AG04449 (cell line): ENCODE measurements at regions not wholly inside any gene's neighbourhood (a gene's known extent, or its start where the extent isn't known, plus 50 kb on each side); places are given as distances from the start of the nearest gene placed in this dataset.

ENCODE experiments used
- CTCF ChIA-PET: fragments of 350-600 bp; formaldehyde crosslinking; extraction: SDS; loops from one replicate; lab custom pipeline; 2021; ENCODE audit warnings: antibody characterized with exemption; lab: Yijun Ruan, JAX
- POLR2A ChIA-PET: fragments of 400-600, 350-600 bp; formaldehyde crosslinking; extraction: SDS; loops from one replicate; lab custom pipeline; 2020; ENCODE audit warnings: antibody characterized with exemption, inconsistent platforms; lab: Yijun Ruan, JAX
- DNase-seq: peaks from one replicate; pipeline ENCODE4 v3.0.0-alpha.2; 2010; ENCODE audit warnings: low read depth, low spot score
- H3K4me3 ChIP-seq: 2 replicates; pipeline ENCODE4 v1.5.1; 2011; ENCODE audit warnings: low read depth, mild to moderate bottlenecking, control low read depth, low read length
- CTCF ChIP-seq: IDR thresholded peaks from one replicate; pipeline ENCODE4 v1.5.1; 2011; ENCODE audit warnings: mild to moderate bottlenecking, moderate library complexity, low read length, control low read depth, inconsistent platforms; ENCODE audit not compliant: insufficient read depth; ENCODE audit errors: missing control alignments

GRCh38 chr1:94669198-94669597, 127.6 kb upstream of the F3 start:
- DNase-seq: no peak
- no peak overlapping the region for H3K4me3 ChIP-seq
- TF ChIP-seq CTCF: no peak
- CTCF ChIA-PET: no interaction called here
- POLR2A ChIA-PET: no interaction called here

GRCh38 chr1:94668528-94668927, 127.0 kb upstream of the F3 start:
- ChIA-PET CTCF (no interaction called here), POLR2A (no interaction called here)
- DNase-seq: no peak
- no peak for TF ChIP-seq CTCF
- no peak overlapping the region for H3K4me3 ChIP-seq

- POLR2A ChIA-PET: no interaction called here
- TF ChIP-seq CTCF: no peak
- H3K4me3 ChIP-seq: no peak overlapping the region
- CTCF ChIA-PET: no interaction called here
- no peak for DNase-seq
Measured at GRCh38 chr1:94667818-94668217, 126.3 kb upstream of the F3 start.

- no peak overlapping the region for H3K4me3 ChIP-seq
- CTCF ChIA-PET: no interaction called here
- POLR2A ChIA-PET: no interaction called here
- TF ChIP-seq CTCF: no peak
- no peak for DNase-seq
Measured at GRCh38 chr1:94666797-94667196, 125.2 kb upstream of the F3 start.

GRCh38 chr1:94661431-94661932, 119.9 kb upstream of the F3 start:
- no peak for DNase-seq

GRCh38 chr1:94660994-94661393, 119.4 kb upstream of the F3 start:
- POLR2A ChIA-PET: no interaction called here
- no peak for TF ChIP-seq CTCF
- CTCF ChIA-PET: interaction anchor here (0.8 kb wide), 1 partner anchor 10 kb away, joined by 3 read pairs; no protein-coding TSS in a partner anchor
- no peak overlapping the region for H3K4me3 ChIP-seq
- DNase-seq: no peak

More at GRCh38 chr1:94661431-94661932, 119.9 kb upstream of the F3 start:
- POLR2A ChIA-PET: no interaction called here
- no peak for TF ChIP-seq CTCF
- CTCF ChIA-PET: interaction anchor here (0.8 kb wide), 1 partner anchor 9 kb away, joined by 3 read pairs; no protein-coding TSS in a partner anchor
- no peak overlapping the region for H3K4me3 ChIP-seq
